CD14-positive monocyte (primary cell): ENCODE measurements at regions not wholly inside any gene's neighbourhood (a gene's known extent, or its start where the extent isn't known, plus 50 kb on each side); places are given as distances from the start of the nearest gene placed in this dataset.

Experiments
- DNase-seq, 3 donors: peaks; one replicate each; pipeline ENCODE4 v3.0.0-alpha.2; 2011 to 2022
- H2AFZ ChIP-seq: 2 replicates; pipeline ENCODE4 v1.6.0; 2012; ENCODE audit warnings: mild to moderate bottlenecking, low read depth, low read length, inconsistent platforms; ENCODE audit not compliant: insufficient read depth, poor library complexity, severe bottlenecking
- H3K27ac ChIP-seq, 2 donors: 1 replicate in 1 of 2; 2 replicates in 1 of 2; pipeline ENCODE4 v1.5.1; 2012 to 2013; ENCODE audit warnings: low read length in 2 of 2, control low read depth in 1 of 2, inconsistent platforms in 1 of 2, low read depth in 1 of 2, mild to moderate bottlenecking in 1 of 2
- H3K27me3 ChIP-seq, 2 donors: one replicate each; pipeline versions ENCODE4 v1.6.0 to v1.6.1; 2011 to 2013; ENCODE audit warnings: low read length in 2 of 2; ENCODE audit not compliant: control insufficient read depth in 2 of 2, insufficient read depth in 2 of 2
- H3K36me3 ChIP-seq, 2 donors: replicated peaks in 1 of 2; 1 replicate in 1 of 2; 2 replicates in 1 of 2; pipeline versions ENCODE4 v1.5.1 to v1.6.1; 2012 to 2013; ENCODE audit warnings: low read length in 2 of 2, control low read depth in 1 of 2, inconsistent platforms in 1 of 2, mild to moderate bottlenecking in 1 of 2; ENCODE audit not compliant: insufficient read depth in 2 of 2, control insufficient read depth in 1 of 2
- H3K4me1 ChIP-seq, 2 donors: 1 replicate in 1 of 2; 2 replicates in 1 of 2; pipeline versions ENCODE4 v1.5.1 to v1.6.1; 2012 to 2013; ENCODE audit warnings: low read length in 2 of 2, control low read depth in 1 of 2, inconsistent platforms in 1 of 2, mild to moderate bottlenecking in 1 of 2, moderate library complexity in 1 of 2; ENCODE audit not compliant: insufficient read depth in 2 of 2, control insufficient read depth in 1 of 2
- H3K4me2 ChIP-seq: replicated peaks from 2 replicates; pipeline ENCODE3; 2012; ENCODE audit warnings: low read length, moderate library complexity, mild to moderate bottlenecking; ENCODE audit not compliant: poor library complexity, severe bottlenecking; ENCODE audit errors: extremely low read depth
- H3K4me3 ChIP-seq, 3 experiments: fragments of 200-600 bp in 1 of 3; sonication (generic) in 1 of 3; replicated peaks in 1 of 3; 1 replicate in 2 of 3; 2 replicates in 1 of 3; pipeline ENCODE4 v1.5.1; 2011 to 2013; ENCODE audit warnings: low read length in 3 of 3, mild to moderate bottlenecking in 3 of 3, control low read depth in 2 of 3, low read depth in 2 of 3, inconsistent platforms in 1 of 3, moderate library complexity in 1 of 3
- H3K79me2 ChIP-seq: 2 replicates; pipeline ENCODE4 v1.6.0; 2012; ENCODE audit warnings: mild to moderate bottlenecking, control low read depth, inconsistent platforms, low read length, moderate library complexity; ENCODE audit not compliant: insufficient read depth
- H3K9ac ChIP-seq: 2 replicates; pipeline ENCODE4 v1.6.0; 2017; ENCODE audit warnings: low read length, mild to moderate bottlenecking; ENCODE audit not compliant: insufficient read depth, poor library complexity, severe bottlenecking
- H3K9me3 ChIP-seq, 2 donors: replicated peaks in 1 of 2; 1 replicate in 1 of 2; 2 replicates in 1 of 2; pipeline versions ENCODE4 v1.5.1 to v1.6.1; 2012 to 2013; ENCODE audit warnings: low read length in 2 of 2, control low read depth in 1 of 2; ENCODE audit not compliant: control insufficient read depth in 1 of 2, insufficient read depth in 1 of 2
- H4K20me1 ChIP-seq: 2 replicates; pipeline ENCODE4 v1.6.0; 2012; ENCODE audit warnings: mild to moderate bottlenecking, low read length, control low read depth, moderate library complexity; ENCODE audit not compliant: insufficient read depth
- H3K27ac Mint-ChIP-seq, 7 donors: one replicate each; pipeline ENCODE4 v1.8.0; 2020; ENCODE audit warnings: mild to moderate bottlenecking in 7 of 7, mixed read lengths in 7 of 7, moderate library complexity in 6 of 7, inconsistent platforms in 2 of 7
- H3K27me3 Mint-ChIP-seq, 3 donors: one replicate each; pipeline ENCODE4 v1.8.0; 2021 to 2022; ENCODE audit warnings: low read depth in 3 of 3, mild to moderate bottlenecking in 3 of 3, mixed read lengths in 3 of 3, moderate library complexity in 3 of 3, inconsistent platforms in 1 of 3
- H3K36me3 Mint-ChIP-seq, 2 donors: one replicate each; pipeline ENCODE4 v1.8.0; 2020; ENCODE audit warnings: mixed read lengths in 2 of 2, inconsistent platforms in 1 of 2, mild to moderate bottlenecking in 1 of 2
- H3K4me1 Mint-ChIP-seq: one replicate; pipeline ENCODE4 v1.8.0; 2020; ENCODE audit warnings: mild to moderate bottlenecking, mixed read lengths
- H3K4me3 Mint-ChIP-seq, 2 donors: one replicate each; pipeline ENCODE4 v1.8.0; 2020; ENCODE audit warnings: mild to moderate bottlenecking in 2 of 2, mixed read lengths in 2 of 2, moderate library complexity in 1 of 2
- H3K9me3 Mint-ChIP-seq, 7 donors: one replicate each; pipeline ENCODE4 v1.8.0; 2020 to 2022; ENCODE audit warnings: mixed read lengths in 7 of 7, mild to moderate bottlenecking in 6 of 7, moderate library complexity in 6 of 7, inconsistent platforms in 2 of 7
- CTCF ChIP-seq: fragments of 200-600 bp; IDR thresholded peaks from one replicate; pipeline ENCODE4 v1.8.0; 2022; ENCODE audit warnings: antibody characterized with exemption, mild to moderate bottlenecking
- WGBS: methylation state at CpG from one replicate; pipeline ENCODE4 v1.1.5; 2013; ENCODE audit warnings: missing lambda C conversion rate; ENCODE audit not compliant: insufficient coverage; 5-methylcytosine and 5-hydroxymethylcytosine counted together
- intact Hi-C, 2 donors: fragments of 100-400 bp; cut with micrococcal nuclease; formaldehyde crosslinking; loops; one replicate each; pipeline versions ENCODE4 v1.15.0 to v1.15.1; 2023

DNA sequence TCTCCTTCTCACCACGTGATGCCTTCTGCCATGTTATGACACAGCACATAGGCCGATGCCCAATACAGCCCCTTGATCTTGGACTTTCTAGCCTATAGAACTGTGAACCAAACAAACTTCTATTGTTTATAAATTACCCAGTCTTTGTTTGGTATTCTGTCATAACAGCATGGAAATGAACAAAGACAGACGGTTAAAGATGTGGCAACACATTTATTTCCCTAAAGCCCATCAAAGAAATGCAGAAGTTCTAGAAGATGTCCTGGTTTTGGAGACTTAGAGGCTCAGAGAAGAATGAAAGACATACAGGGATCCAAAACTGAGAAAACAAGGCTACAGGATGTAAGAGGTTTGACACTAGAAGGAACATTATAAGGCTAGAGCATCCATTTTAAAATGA is 600.8 kb upstream of the DAB2 start:
- peaks cover 6 to 19% of the 10 kb centered on the region in 2 donors for H3K4me1 ChIP-seq
- Mint-ChIP-seq H3K4me1 (peaks cover 13% of the 10 kb centered on the region), H3K27ac (peak overlapping the region; percentile 58 to 86 (median 74)), H3K9me3 (peaks cover 4 to 17% (median 13%) of the 10 kb centered on the region in 7 donors), H3K4me3 (no peak overlapping the region), H3K36me3 (peaks cover 2% of the 10 kb centered on the region in 2 donors), H3K27me3 (peaks cover 0 to 2% (median 0%) of the 10 kb centered on the region in 3 donors)
- H3K9me3 ChIP-seq, result peaks cover 0 to 4% of the 10 kb centered on the region in 2 donors
- no peak overlapping the region for H3K9ac ChIP-seq
- no peak overlapping the region for H2AFZ ChIP-seq
- H3K27ac ChIP-seq, result peak overlapping the region; percentile 34 to 62
- no peaks in the 10 kb centered on the region for H3K79me2 ChIP-seq
- H3K27me3 ChIP-seq, result no peaks in the 10 kb centered on the region
- DNase-seq, result peak; percentile 32 to 52 (median 32)
- no peaks in the 10 kb centered on the region for H3K36me3 ChIP-seq
- intact Hi-C loops, result no loop called here
- no peak for TF ChIP-seq CTCF
- H4K20me1 ChIP-seq, result no peaks in the 10 kb centered on the region
- no peak overlapping the region for H3K4me3 ChIP-seq
- WGBS, result no CpG with 5 or more reads among the region's 3 CpGs
- H3K4me2 ChIP-seq, result no peak overlapping the region

- Histone ChIP-seq H3K79me2 (no peaks in the 10 kb centered on the region), H4K20me1 (no peaks in the 10 kb centered on the region), H3K27ac (no peak overlapping the region), H3K9ac (no peak overlapping the region), H3K4me2 (no peak overlapping the region), H3K4me1 (peaks cover 16 to 26% of the 10 kb centered on the region in 2 donors), H2AFZ (no peak overlapping the region), H3K27me3 (no peaks in the 10 kb centered on the region), H3K9me3 (peaks cover 0 to 16% of the 10 kb centered on the region in 2 donors), H3K36me3 (no peaks in the 10 kb centered on the region), H3K4me3 (no peak overlapping the region)
- 100% methylated on average over 1 of the region's 1 CpG for WGBS
- Mint-ChIP-seq H3K36me3 (peaks cover 2% of the 10 kb centered on the region in 2 donors), H3K4me1 (peaks cover 23% of the 10 kb centered on the region), H3K4me3 (no peak overlapping the region), H3K9me3 (peaks cover 6 to 18% (median 10%) of the 10 kb centered on the region in 7 donors), H3K27me3 (peaks cover 0 to 4% (median 0%) of the 10 kb centered on the region in 3 donors), H3K27ac (no peak overlapping the region)
- DNase-seq, result no peak
- intact Hi-C loops, result no loop called here
- TF ChIP-seq CTCF, result no peak
Observed at GRCh38 chr5:40022057-40022456, 597.3 kb upstream of the DAB2 start.
